AG04449 (cell line): ENCODE measurements at regions not wholly inside any gene's neighbourhood (a gene's known extent, or its start where the extent isn't known, plus 50 kb on each side); places are given as distances from the start of the nearest gene placed in this dataset.

Experiments
- CTCF ChIA-PET: fragments of 350-600 bp; formaldehyde crosslinking; extraction: SDS; loops from one replicate; lab custom pipeline; 2021; ENCODE audit warnings: antibody characterized with exemption; lab: Yijun Ruan, JAX
- POLR2A ChIA-PET: fragments of 400-600, 350-600 bp; formaldehyde crosslinking; extraction: SDS; loops from one replicate; lab custom pipeline; 2020; ENCODE audit warnings: antibody characterized with exemption, inconsistent platforms; lab: Yijun Ruan, JAX
- DNase-seq: peaks from one replicate; pipeline ENCODE4 v3.0.0-alpha.2; 2010; ENCODE audit warnings: low read depth, low spot score
- H3K4me3 ChIP-seq: 2 replicates; pipeline ENCODE4 v1.5.1; 2011; ENCODE audit warnings: low read depth, mild to moderate bottlenecking, control low read depth, low read length
- CTCF ChIP-seq: IDR thresholded peaks from one replicate; pipeline ENCODE4 v1.5.1; 2011; ENCODE audit warnings: mild to moderate bottlenecking, moderate library complexity, low read length, control low read depth, inconsistent platforms; ENCODE audit not compliant: insufficient read depth; ENCODE audit errors: missing control alignments

GRCh38 chr13:106619688-106620555 lies 52.0 kb upstream of the ARGLU1 start:
- POLR2A ChIA-PET, result no interaction called here
- peak; percentile 84 for TF ChIP-seq CTCF
- DNase-seq, result peak; percentile 16
- CTCF ChIA-PET, result interaction anchor here (0.6 to 2.9 kb wide), 16 partner anchors 9 to 84 kb away, joined by 3 to 20 read pairs (median 4); partner anchors contain the start of genes ARGLU1 and EFNB2
- no peak overlapping the region for H3K4me3 ChIP-seq
